Small intestine (tissue), 7 donors: ENCODE measurements at regions not wholly inside any gene's neighbourhood (a gene's known extent, or its start where the extent isn't known, plus 50 kb on each side); places are given as distances from the start of the nearest gene placed in this dataset.

Experiments
- DNase-seq, 2 donors: peaks; one replicate each; pipeline versions ENCODE4 v3.0.0 to v3.0.0-alpha.2; 2013
- FAIRE-seq: peaks from 2 replicates; lab custom pipeline; 2012; peaks lifted over from hg19 to GRCh38; lab: Jason Lieb, UNC
- H3K27ac ChIP-seq, 3 donors: one replicate each; pipeline ENCODE4 v1.5.1; 2013; ENCODE audit warnings: low read length in 2 of 3, mild to moderate bottlenecking in 2 of 3, control low read depth in 1 of 3, inconsistent platforms in 1 of 3, low read depth in 1 of 3, moderate library complexity in 1 of 3
- H3K27me3 ChIP-seq, 3 donors: one replicate each; pipeline ENCODE4 v1.6.1; 2013; ENCODE audit warnings: low read length in 3 of 3, inconsistent platforms in 1 of 3; ENCODE audit not compliant: control insufficient read depth in 3 of 3, insufficient read depth in 3 of 3
- H3K36me3 ChIP-seq, 3 donors: one replicate each; pipeline ENCODE4 v1.6.1; 2013; ENCODE audit warnings: low read length in 3 of 3, inconsistent platforms in 1 of 3, low read depth in 1 of 3, mild to moderate bottlenecking in 1 of 3, moderate library complexity in 1 of 3; ENCODE audit not compliant: control insufficient read depth in 3 of 3, insufficient read depth in 2 of 3
- H3K4me1 ChIP-seq, 3 donors: one replicate each; pipeline ENCODE4 v1.6.1; 2013; ENCODE audit warnings: low read length in 2 of 3, inconsistent platforms in 1 of 3, low read depth in 1 of 3, mild to moderate bottlenecking in 1 of 3, moderate library complexity in 1 of 3; ENCODE audit not compliant: control insufficient read depth in 3 of 3, insufficient read depth in 2 of 3
- H3K4me3 ChIP-seq, 3 donors: one replicate each; pipeline ENCODE4 v1.5.1; 2013; ENCODE audit warnings: low read length in 3 of 3, control low read depth in 1 of 3, inconsistent platforms in 1 of 3, low read depth in 1 of 3, mild to moderate bottlenecking in 1 of 3, moderate library complexity in 1 of 3
- H3K9me3 ChIP-seq, 2 donors: one replicate each; pipeline ENCODE4 v1.6.1; 2013; ENCODE audit warnings: low read depth in 1 of 2, low read length in 1 of 2; ENCODE audit not compliant: control insufficient read depth in 2 of 2, insufficient read depth in 1 of 2
- WGBS, 3 donors: extraction: QIAGEN DNeasy Blood & Tissue Kit; methylation state at CpG; one replicate each; pipeline ENCODE4 v1.1.7; 2013; 5-methylcytosine and 5-hydroxymethylcytosine counted together
- donor health status: healthy with polysubstance abuse.
- donor health status: control.
- donor health status: control.
- donor health status: Bipolar disorder and iron deficiency.
- donor health status: healthy.

DNA sequence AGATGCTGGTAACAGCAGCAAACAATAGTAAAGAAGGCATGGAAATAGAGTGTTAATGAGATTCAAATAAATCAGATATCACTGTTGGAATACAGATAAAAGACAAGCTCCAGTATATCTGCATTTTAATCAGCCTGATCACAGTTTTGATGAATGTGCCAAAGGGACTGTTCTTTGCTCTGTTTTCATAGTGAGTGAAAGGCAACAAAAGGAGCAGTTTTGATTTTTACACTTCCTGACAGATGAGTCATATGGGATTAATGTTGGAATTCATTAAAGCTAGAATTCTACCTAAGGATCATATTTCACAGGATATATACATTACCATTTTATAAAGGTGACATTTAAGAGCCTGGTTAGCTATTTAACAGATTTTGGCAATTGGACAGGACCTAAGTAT is 743.3 kb upstream of the PTPRD start:
- FAIRE-seq = no peak
- Histone ChIP-seq H3K36me3 (no peaks in the 10 kb centered on the region), H3K27me3 (no peaks in the 10 kb centered on the region), H3K27ac (no peak overlapping the region), H3K4me3 (no peak overlapping the region), H3K9me3 (no peaks in the 10 kb centered on the region), H3K4me1 (no peaks in the 10 kb centered on the region)
- DNase-seq = no peak

DNA sequence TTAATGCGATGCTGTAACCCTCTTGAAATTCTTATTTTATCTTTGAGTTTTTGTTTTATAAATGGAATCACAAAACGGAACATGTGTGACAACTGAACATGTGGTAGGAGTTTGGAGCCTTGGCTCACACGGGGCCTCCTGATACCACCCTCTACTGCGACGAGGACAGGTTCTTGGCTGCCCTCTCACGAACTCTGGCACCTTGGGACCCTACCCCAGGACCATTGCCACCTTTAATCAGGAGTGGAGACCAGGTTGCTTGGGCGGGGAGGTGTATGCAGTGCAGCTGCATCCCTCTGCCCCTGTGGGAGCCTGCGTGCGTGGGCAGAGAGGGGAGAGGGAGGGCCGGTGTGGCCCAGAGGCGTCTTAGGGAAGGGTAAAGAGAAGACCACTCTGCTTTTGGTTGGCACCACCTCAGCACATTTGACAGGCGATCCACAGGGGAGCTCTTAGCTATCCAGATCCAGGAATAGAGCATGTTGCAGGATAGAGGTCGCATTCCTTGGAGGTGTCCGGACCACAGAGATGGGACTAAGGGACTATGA is 753.9 kb upstream of the PTPRD start:
- DNase-seq (no peak), FAIRE-seq (no peak)
- WGBS, 3 donors = 71 to 82% (median 74%) methylated on average over 14 of the region's 14 CpGs

DNA sequence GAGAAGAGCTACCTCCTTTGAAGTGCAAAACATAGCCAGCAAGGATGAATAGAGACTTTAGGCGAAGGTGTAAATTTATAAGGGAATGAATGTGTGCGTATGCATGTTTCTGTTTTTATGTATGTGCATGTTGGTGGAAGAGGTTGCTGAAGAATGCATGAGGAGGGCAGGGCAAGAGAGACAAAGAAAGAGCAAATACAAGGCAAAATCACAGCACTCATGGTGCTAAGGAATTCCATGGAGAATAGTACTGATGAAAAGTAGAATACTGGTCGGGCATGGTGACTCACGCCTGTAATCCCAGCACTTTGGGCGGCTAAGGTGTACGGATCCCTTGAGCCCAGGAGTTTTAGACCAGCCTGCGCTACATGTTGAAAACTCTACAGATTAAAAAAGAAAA is 762.1 kb upstream of the PTPRD start:
- peaks cover 0 to 3% of the 10 kb centered on the region in 2 donors for H3K9me3 ChIP-seq
- DNase-seq (no peak), FAIRE-seq (no peak)
- no peaks in the 10 kb centered on the region for H3K27me3 ChIP-seq
- H3K27ac ChIP-seq = no peak overlapping the region
- no peak overlapping the region for H3K4me3 ChIP-seq
- H3K36me3 ChIP-seq = no peaks in the 10 kb centered on the region
- 76 to 84% (median 81%) methylated on average over 7 of the region's 7 CpGs for WGBS, 3 donors
- no peaks in the 10 kb centered on the region for H3K4me1 ChIP-seq

More for the DNA sequence above, 753.9 kb upstream of the PTPRD start:
- H3K4me1 ChIP-seq = no peaks in the 10 kb centered on the region
- H3K4me3 ChIP-seq = no peak overlapping the region
- no peak overlapping the region for H3K27ac ChIP-seq
- H3K36me3 ChIP-seq = no peaks in the 10 kb centered on the region
- no peaks in the 10 kb centered on the region for H3K9me3 ChIP-seq
- no peaks in the 10 kb centered on the region for H3K27me3 ChIP-seq

DNA sequence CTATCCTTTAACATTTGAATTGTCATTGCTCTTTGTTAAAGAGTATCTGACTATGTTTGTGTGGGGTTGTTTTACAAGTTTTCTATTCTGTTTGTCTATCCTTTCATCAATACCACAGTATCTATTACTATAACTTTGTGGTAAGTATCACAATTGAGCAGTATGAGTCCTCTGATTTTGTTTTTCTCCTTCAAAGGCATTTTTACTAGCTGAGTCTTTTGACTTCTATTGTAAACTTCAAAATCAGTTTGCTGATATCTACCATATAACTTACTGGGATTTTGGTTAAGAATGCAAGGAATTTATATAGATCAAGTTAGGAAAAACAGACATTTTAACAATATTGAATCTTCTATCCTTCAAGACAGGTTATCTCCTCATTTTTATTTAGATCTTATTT is 789.8 kb upstream of the PTPRD start:
- Histone ChIP-seq H3K4me1 (no peaks in the 10 kb centered on the region), H3K4me3 (no peak overlapping the region), H3K36me3 (no peaks in the 10 kb centered on the region), H3K9me3 (peaks cover 0 to 3% of the 10 kb centered on the region in 2 donors), H3K27ac (no peak overlapping the region), H3K27me3 (no peaks in the 10 kb centered on the region)
- DNase-seq = no peak
- FAIRE-seq = no peak

DNA sequence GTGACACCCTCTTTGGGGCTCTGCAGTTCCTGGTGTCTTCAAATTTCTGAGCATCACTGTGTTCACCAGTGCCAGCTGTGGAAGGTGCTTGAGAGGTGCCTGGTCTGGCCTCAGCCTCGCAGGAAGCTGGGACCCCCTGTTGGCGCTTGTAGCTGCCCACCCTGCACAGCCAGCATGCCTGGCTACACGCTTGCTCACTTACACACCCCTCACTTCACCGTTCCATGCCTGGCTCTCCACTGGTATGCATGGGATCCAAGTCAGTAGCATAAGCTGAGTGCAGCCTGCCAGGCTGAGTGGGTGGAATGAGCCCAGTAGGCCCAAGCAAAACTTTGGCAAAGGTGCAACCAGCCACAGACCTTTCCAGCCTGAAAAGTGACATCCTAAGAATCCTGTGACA is 801.4 kb upstream of the PTPRD start:
- no peaks in the 10 kb centered on the region for H3K27me3 ChIP-seq
- no peak overlapping the region for H3K4me3 ChIP-seq
- H3K4me1 ChIP-seq = no peaks in the 10 kb centered on the region
- H3K27ac ChIP-seq = no peak overlapping the region
- WGBS, 3 donors = 70 to 78% (median 73%) methylated on average over 4 of the region's 4 CpGs
- no peak for DNase-seq
- no peak for FAIRE-seq
- no peaks in the 10 kb centered on the region for H3K36me3 ChIP-seq
- peaks cover 0 to 15% of the 10 kb centered on the region in 2 donors for H3K9me3 ChIP-seq

DNA sequence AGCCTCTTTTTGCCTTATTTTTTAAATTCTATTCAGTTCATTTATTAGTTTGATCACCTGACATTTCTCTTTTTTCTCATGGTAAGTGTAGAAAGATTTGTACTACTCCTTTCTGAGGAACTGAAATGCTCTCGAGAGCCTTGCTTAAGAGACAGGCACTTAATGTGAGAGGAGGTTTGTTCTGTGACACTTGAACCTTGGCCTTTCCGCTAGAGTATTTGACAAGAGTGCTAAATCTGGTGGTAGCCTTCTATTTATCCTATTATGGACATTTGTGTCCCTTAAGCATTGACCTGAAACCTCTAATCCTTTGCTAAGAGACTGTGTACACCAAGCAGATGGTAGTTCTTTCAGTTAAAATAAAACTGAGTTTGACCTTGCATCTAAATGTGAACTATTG is 805.0 kb upstream of the PTPRD start:
- Histone ChIP-seq H3K36me3 (no peaks in the 10 kb centered on the region), H3K4me1 (no peaks in the 10 kb centered on the region), H3K27ac (no peak overlapping the region), H3K4me3 (no peak overlapping the region), H3K9me3 (peaks cover 0 to 15% of the 10 kb centered on the region in 2 donors), H3K27me3 (no peaks in the 10 kb centered on the region)
- DNase-seq = no peak
- FAIRE-seq = no peak
- WGBS, 3 donors = 37 to 50% (median 41%) methylated on average over 2 of the region's 2 CpGs

DNA sequence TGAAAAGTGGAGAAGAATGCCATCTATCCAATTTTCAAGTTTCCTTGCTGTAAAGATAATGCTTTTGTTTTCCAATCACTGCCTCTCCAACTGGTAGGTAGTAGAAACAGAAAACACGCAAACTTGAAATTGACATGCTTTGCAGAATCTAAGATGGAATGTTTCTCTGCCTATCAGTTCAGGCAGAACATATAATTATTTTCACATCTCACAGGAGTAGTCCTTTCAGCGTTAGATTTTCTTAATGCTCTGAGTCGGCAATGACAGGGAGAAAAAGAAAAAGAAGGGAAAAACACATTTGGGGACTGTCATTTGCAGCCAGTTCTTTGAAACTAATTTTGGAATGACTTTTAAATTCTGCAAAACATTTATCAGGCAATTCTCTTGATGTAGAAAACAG is 818.7 kb upstream of the PTPRD start:
- Histone ChIP-seq H3K4me1 (no peaks in the 10 kb centered on the region), H3K27ac (no peak overlapping the region), H3K9me3 (no peaks in the 10 kb centered on the region), H3K36me3 (no peaks in the 10 kb centered on the region), H3K4me3 (no peak overlapping the region), H3K27me3 (no peaks in the 10 kb centered on the region)
- FAIRE-seq (no peak), DNase-seq (no peak)
- WGBS, 3 donors = 79 to 94% (median 85%) methylated on average over 3 of the region's 3 CpGs

DNA sequence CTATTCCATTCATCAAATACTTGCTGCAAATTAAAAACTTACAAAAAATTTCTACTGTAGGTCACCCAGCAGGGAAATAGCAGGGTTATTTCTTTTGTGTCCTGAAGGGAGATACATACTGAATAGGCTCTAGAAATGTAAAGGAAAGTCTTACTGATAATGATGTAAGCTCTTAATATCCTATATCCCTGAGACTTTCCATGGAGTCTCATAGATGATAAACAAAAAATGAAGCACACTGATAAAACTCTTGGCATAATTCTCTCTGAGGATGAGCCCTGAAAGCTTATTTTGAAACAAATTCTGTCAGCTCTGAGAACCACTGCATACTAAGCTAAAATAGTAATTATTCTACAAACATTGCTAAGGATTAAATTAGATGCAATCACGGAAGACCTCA is 819.6 kb upstream of the PTPRD start:
- Histone ChIP-seq H3K9me3 (no peaks in the 10 kb centered on the region), H3K36me3 (no peaks in the 10 kb centered on the region), H3K4me3 (no peak overlapping the region), H3K4me1 (no peaks in the 10 kb centered on the region), H3K27ac (no peak overlapping the region), H3K27me3 (no peaks in the 10 kb centered on the region)
- WGBS, 3 donors = 89 to 95% (median 91%) methylated on average over 1 of the region's 1 CpG
- FAIRE-seq = no peak
- no peak for DNase-seq

DNA sequence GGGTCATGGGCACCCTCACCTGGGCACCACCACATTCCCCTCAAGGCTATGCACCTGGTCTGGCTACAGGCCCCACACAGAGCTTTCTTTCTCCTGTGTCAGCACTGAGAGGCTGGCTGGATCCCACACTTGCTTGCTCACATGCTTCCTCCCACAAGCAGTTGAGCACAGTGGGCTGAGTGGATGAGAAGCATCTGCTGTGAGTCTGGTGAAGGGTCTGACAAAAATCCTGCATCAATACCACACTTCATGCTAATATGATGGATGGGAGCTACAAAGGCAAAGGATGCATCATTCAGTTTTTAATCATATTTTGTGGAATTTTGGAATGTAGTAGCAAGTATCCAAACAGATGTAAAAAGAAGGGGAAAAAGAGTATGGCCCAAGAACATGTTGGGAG is 830.8 kb upstream of the PTPRD start:
- FAIRE-seq (no peak), DNase-seq (no peak)
- Histone ChIP-seq H3K9me3 (peaks cover 2 to 4% of the 10 kb centered on the region in 2 donors), H3K27me3 (no peaks in the 10 kb centered on the region), H3K36me3 (no peaks in the 10 kb centered on the region), H3K4me1 (no peaks in the 10 kb centered on the region), H3K27ac (no peak overlapping the region), H3K4me3 (no peak overlapping the region)
